GF-D8 (cell line): ENCODE measurements at regions not wholly inside any gene's neighbourhood (a gene's known extent, or its start where the extent isn't known, plus 50 kb on each side); places are given as distances from the start of the nearest gene placed in this dataset.
"Not testable (repeated sequence)": the region's sequence is repeated elsewhere in the genome, so short reads cannot be mapped to it uniquely, and the experiment has no call there.

Source experiments
- DNase-seq: peaks from one replicate; lab custom pipeline; 2025; lab: John Stamatoyannopoulos, UW

- DNase-seq = no peak
Measured at GRCh38 chr1:30001732-30002039, 721.7 kb downstream of the MATN1 start.

- DNase-seq = no peak
Measured at GRCh38 chr1:30001011-30001731, 722.2 kb downstream of the MATN1 start.

GRCh38 chr1:30000266-30000665, 723.1 kb downstream of the MATN1 start:
- no peak for DNase-seq

DNA sequence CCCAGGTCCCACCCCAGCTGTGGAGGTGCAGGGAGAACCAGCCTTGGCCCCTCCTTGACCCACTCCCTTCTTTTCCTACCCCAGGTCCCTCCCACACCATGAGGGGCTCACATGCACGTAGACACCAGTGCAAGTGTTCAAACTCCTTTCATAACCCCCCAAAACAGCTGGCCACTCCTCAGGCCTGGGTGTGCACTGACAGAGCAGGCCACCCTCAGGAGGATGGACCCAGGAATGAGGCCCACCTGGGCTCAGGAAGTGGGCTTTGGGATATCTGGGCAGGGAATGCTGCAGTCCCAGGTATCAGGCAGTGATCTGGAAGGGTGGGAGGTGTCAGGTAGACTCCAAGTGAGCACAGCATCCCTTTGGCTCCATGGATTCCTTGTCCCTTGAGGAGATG, 723.8 kb downstream of the MATN1 start:
- DNase-seq = no peak

DNA sequence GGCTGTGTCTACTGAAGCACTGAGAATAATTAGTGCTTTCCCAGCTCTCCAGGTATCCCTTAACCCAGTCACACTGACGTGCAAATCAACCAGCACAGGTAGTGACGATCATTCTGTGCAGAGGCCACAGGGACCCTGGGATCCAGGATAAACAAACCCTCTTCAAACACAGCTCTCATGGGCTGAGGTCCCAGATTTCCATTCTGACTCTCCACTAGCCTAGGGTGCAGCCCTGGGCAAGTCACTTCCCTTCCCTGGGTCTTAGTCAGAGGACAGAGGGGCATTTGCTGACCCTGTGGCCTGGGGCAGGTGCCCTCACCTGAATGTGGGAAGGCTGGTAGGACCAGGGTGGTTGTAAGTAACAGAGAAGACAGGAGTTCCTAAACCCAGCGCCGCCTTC, 724.7 kb downstream of the MATN1 start:
- DNase-seq = no peak

DNA sequence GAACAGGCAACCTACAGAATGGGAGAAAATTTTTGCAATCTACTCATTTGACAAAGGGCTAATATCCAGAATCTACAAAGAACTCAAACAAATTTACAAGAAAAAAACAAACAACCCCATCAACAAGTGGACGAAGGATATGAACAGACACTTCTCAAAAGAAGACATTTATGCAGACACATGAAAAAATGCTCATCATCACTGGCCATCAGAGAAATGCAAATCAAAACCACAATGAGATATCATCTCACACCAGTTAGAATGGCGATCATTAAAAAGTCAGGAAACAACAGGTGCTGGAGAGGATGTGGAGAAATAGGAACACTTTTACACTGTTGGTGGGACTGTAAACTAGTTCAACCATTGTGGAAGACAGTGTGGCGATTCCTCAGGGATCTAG, 725.6 kb downstream of the MATN1 start:
- not testable (repeated sequence) for DNase-seq

DNA sequence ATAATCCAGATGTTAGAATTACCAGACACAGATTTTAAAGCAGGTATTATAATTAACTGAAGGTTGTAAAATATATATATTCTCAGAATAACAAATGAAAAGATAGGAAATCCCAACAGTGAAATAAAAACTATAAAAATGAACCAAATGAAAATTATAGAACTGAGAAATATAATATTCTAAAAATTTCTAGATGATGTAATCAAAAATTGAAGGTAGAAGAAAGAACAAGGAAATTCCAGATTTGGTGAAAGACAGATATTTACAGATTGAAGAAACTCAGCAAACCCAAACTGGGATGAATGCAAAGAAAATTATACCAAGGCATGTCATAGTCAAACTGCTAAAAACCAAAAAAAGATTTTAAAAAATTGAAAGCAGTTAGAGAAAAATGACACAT, 729.4 kb downstream of the MATN1 start:
- no peak for DNase-seq

DNA sequence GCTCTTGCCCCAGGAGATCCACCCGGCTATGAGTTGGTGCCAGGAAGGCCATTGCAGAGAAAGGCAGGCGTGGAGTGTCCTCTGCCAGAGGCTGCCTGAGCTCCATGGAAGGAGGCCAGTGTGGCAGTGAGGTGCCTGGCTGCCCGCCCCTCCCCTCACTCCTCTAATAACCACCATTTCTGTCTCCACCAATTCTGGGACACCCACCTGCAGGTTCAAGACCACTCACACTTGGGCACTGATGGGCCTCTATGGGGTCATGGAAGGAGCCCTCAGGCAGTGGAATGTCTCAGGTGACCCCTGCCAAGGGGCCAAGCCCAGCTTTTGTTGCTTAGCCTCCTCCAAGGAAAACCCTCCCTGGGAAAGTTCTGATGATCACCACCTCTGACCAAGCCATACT, 731.6 kb downstream of the MATN1 start:
- no peak for DNase-seq

GRCh38 chr1:29991025-29991424, 732.4 kb downstream of the MATN1 start:
- no peak for DNase-seq

DNA sequence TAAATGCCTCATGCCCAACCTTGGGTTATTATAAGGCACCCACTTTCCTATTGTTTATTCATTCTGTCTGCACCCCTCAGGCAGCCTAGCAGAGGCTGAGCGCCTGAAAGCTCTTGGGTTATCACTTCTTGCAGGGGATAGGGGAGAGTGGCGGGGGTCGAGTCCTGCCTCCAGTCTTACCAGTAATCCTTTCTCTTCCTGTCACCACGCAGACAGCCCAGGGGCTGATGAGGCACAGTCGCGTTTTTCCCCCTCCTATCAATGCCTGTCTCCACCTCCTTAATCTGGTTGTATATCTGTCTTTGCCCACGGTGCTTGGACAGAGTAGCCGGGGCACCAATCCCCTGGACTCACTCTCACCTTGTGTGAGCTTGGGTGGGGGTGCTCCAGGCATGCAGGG, 733.1 kb downstream of the MATN1 start:
- no peak for DNase-seq

- no peak for DNase-seq
Measured at GRCh38 chr1:29986986-29987385, 736.4 kb downstream of the MATN1 start.

- DNase-seq = no peak
Measured at GRCh38 chr1:29985606-29985945, 737.8 kb downstream of the MATN1 start.

DNA sequence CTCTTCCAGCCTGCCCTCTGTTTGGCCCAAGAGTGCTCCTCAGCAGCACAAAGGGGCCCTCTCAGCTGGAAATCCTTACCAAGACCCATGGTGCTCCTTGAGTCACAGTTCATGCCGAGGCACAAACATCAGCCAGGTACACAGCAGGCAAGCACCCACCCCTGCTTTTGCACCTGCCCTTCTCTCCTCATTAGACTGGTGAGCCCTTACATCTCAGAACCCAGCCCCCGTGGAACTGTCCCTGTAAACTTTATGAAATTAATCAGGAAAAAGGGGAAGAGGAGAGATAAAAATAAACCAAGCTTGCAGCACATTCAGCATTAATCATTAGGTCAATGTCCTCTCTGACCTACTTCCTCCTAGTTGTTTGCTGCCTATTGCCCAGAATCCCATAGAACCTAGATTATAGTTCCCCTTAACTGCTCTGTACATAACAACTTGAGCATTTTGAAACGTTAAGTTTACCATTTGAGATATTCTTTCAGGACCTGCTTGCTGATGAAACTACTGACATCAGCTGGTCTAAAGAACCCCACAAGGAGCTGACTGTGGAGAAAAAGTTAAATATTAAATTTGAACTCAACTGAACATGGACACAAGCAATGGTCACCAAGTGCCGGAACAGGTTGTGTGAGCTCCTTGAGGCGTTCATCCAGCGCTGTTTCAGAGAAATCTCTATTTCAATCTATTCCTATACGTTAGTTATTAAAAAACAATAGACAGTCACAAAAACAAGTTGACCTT, 738.4 kb downstream of the MATN1 start:
- no peak for DNase-seq

DNA sequence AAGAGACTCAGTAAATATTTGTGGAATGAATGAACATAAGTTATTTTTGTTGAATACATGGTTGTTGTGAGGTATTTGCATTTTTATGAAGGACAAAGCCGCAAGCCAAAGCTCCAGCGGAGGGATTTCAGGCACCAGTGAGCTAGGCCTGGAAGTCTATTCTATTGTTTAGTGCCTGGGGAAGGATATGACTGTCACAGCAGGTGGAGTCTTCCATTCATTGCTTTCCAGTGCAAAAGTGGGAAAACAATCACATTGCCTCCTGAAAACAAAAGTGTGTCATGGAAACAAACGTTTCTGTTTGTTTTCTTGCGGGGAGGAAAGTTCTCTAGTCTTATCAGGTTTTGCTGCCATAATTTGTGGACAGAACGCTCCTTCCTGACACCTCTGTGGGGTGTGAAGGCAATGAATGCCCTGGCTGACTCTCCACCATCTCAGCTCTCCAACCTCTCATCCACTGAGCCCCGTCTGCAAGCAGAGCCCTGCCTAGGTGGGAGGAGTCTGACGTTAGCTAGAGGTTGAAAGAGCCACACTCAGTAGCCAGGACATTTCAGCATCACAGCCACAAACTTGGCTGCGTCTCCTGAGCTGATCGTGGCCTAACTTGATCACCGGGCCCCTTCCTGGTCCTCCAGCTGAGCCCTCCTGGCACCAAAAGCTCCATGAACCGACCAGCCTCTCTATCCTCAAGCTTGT, 739.1 kb downstream of the MATN1 start:
- no peak for DNase-seq

DNA sequence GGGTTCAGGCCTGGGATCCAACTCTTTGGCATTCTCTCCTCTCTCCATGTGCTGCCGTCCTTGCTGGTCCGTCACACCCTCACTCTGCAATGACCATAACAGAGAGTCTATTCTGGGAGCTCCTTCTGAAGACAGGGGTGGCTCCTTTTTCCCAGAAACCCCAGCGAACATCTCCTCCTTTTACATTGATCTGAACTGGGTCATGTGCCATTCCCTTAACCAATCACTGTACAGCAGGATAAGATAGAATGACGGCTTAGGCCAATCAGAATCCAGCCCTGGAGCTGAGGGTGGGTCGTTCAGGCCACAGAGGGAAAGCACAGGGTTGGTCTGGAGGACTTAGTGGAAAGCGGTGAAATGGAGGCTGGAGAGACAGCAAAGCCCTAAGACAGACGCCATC, 740.1 kb downstream of the MATN1 start:
- DNase-seq = no peak

GRCh38 chr1:29981586-29982239, 741.7 kb downstream of the MATN1 start:
- DNase-seq = no peak

DNA sequence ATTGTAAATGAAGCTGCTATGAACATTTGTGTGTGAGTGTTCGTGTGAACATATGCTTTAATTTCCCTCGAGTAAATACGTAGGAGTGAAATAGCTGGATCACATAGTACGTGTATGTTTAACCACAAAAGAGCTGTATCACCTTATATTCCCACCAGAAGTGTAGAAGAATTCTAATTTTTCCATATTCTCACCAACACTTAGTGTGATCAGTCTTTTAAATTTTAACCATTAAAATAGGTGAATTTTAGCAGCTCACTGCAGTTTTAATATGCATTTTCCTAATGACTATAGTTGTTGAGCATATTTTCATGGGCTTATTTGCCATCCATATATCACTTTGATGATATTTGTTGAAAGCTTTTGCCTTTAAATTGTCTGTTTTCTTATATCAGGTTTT, 741.2 kb downstream of the PTPRU start:
- no peak for DNase-seq

DNA sequence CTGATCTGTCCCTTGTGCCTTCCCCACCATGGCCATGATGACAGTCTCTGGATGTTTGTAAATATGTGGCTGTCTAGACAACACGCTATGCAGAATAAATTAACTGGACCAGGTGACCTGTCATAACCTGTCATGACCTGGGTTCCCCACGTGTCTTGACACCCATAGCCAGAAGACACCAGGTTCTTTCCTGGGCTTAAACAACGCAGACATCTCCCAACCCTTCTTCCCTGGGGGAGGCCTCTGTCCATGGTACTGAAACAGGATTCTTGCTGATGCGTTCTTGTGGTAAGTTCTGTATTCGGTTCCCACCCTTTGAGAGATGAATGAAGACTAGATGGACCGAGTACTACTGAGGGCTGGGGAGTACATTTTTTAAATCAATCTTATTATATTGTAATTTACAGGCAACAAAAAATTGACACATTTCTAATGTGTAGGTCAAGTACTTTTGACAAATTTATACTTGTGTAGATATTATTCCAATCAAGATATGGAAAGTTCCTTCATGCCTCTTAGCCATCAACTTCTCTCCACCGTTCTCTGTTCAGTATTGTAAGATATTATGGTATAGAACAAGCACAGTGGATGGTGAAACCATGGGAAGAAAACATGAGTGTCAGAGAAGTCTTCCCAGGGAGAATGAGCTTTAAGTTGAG, 738.8 kb downstream of the PTPRU start:
- DNase-seq = no peak

DNA sequence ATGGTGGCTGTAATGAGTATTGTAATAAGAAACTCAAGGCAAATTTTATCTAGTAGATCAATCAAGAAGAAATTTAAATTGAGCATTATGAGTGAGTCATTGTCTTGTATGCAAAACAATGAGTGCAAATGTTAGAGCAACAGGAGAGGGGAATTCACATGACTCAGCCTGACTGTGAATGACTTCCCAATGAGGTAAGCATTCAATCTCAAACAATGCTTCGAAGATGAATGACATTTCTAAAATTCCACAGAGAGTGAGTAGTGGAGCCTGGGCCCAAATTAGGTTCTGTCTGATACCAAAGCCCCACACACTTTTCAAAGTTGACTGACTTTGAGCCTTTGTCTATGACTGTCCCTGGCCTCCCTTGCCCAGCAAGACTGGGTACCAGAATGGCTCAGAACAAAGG, 738.0 kb downstream of the PTPRU start:
- no peak for DNase-seq

- no peak for DNase-seq
Measured at GRCh38 chr1:29973406-29973805, 737.1 kb downstream of the PTPRU start.

GRCh38 chr1:29972421-29973053, 736.2 kb downstream of the PTPRU start:
- DNase-seq = no peak

- no peak for DNase-seq
Measured at GRCh38 chr1:29971703-29972102, 735.4 kb downstream of the PTPRU start.
